ENCODE measurements at regions not wholly inside any gene's neighbourhood (a gene's known extent, or its start where the extent isn't known, plus 50 kb on each side); places are given as distances from the start of the nearest gene placed in this dataset.
"Not testable (repeated sequence)": the region's sequence is repeated elsewhere in the genome, so short reads cannot be mapped to it uniquely, and the experiment has no call there.

GRCh38 chr4:162793004-162793403, 373.7 kb downstream of the NAF1 start:
- no peak for DNase-seq
- in situ Hi-C loops (cut with HindIII; ENCODE audit: low pct_ligation_motif_present, low pct_unique_long_range_greater_than_20kb, low sequenced_read_pairs): no loop called here

GRCh38 chr4:162791226-162791625, 375.5 kb downstream of the NAF1 start:
- no peak for DNase-seq

GRCh38 chr4:162787120-162787519, 379.6 kb downstream of the NAF1 start:
- DNase-seq: no peak
- in situ Hi-C loops (cut with HindIII; ENCODE audit: low pct_ligation_motif_present, low pct_unique_long_range_greater_than_20kb, low sequenced_read_pairs): no loop called here

More at GRCh38 chr4:162791226-162791625, 375.5 kb downstream of the NAF1 start:
- in situ Hi-C loops (cut with HindIII; ENCODE audit: low pct_ligation_motif_present, low pct_unique_long_range_greater_than_20kb, low sequenced_read_pairs): no loop called here

DNA sequence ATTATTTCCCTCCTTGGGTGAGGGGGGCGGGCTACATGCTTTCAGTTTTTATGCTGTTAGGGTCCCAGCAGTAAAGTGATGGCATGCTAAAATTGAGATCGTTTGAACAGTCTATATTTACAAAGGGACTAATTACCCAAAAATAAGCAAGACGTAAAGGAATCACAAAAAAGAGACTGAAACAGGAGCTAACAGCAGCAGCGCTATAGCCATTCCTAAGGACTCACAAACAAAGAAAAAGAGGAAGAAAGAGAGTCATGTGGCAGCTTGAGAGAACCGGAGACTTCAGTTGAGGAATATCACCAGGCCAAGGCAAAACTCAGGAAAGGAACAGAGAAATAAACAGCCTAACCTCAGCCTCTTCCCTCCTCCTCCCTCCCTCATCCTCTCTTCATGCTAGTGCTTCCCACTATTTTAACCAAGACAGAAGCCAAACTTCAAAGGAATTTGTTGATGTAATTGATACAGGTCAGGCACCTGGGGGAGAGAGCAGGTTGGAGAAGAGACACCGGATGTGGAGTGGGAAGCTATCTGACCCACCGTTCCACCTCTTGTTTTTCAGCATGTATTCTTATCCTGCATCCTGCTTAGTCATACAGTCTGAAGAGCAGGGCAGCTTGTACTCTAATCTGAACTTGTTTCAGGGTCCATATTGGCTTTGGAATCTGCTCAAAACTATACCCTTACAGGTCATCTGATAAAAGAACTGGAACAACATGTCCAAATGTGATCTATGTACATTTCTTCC, 383.7 kb downstream of the NAF1 start:
- no peak for DNase-seq
- in situ Hi-C loops (cut with HindIII; ENCODE audit: low pct_ligation_motif_present, low pct_unique_long_range_greater_than_20kb, low sequenced_read_pairs): no loop called here

- in situ Hi-C loops (cut with HindIII; ENCODE audit: low pct_ligation_motif_present, low pct_unique_long_range_greater_than_20kb, low sequenced_read_pairs): no loop called here
- no peak for DNase-seq
Measured at GRCh38 chr4:162782096-162782777, 384.5 kb downstream of the NAF1 start.

DNA sequence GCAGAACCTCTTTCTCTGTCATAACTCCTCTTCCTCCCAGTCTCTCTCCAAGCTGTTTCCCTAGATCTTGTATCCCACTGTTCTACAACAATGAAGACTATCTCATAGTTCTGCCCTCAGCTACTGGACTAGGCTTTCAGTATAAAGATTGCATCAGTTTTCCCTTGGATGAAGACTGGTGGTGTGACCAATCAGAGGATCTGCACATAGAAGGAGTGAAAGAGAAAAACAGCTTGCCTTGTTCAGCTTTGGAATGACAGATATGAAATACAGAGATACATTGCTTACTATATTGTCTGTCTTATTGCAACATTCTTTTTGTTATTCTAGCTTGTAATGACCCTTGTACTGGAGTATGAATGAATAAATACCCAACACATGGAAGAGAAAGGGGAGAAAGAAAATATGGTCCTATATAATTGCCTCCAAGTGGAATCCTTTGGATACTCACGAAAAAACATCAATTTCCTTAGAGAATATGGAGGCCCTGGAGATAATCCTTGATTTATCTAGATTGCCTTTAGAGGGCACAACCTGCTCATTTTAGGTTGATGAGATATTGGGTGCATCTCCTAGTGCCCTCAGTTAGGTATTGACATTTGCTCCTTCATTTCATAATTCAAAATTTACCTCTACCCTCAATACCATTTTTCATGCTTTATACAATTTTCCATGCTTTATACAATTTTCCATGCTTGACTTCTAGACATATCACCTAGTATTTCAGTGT, 395.8 kb downstream of the NAF1 start:
- no peak for DNase-seq
- in situ Hi-C loops (cut with HindIII; ENCODE audit: low pct_ligation_motif_present, low pct_unique_long_range_greater_than_20kb, low sequenced_read_pairs): no loop called here

DNA sequence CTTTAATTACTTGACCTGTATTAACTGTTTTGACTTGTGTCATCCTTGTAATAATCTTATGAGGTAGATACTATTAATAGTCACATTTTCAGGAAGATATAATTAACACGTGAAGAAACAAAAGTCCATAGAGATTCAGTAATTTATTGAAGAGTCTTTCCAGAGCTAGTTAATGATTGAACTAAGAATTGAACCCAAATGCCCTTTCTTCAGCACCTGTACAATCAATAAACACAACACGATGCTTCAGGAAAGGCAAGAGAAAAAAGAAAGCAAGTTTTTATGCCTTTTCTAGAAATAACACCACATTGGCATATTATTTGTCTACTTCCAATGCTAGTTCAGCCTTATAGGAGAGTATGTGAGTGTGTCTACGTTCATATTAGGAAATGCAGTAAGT, 399.6 kb downstream of the NAF1 start:
- in situ Hi-C loops (cut with HindIII; ENCODE audit: low pct_ligation_motif_present, low pct_unique_long_range_greater_than_20kb, low sequenced_read_pairs): no loop called here
- no peak for DNase-seq

- in situ Hi-C loops (cut with HindIII; ENCODE audit: low pct_ligation_motif_present, low pct_unique_long_range_greater_than_20kb, low sequenced_read_pairs): no loop called here
- DNase-seq: no peak
Measured at GRCh38 chr4:162761965-162762364, 404.7 kb downstream of the NAF1 start.

DNA sequence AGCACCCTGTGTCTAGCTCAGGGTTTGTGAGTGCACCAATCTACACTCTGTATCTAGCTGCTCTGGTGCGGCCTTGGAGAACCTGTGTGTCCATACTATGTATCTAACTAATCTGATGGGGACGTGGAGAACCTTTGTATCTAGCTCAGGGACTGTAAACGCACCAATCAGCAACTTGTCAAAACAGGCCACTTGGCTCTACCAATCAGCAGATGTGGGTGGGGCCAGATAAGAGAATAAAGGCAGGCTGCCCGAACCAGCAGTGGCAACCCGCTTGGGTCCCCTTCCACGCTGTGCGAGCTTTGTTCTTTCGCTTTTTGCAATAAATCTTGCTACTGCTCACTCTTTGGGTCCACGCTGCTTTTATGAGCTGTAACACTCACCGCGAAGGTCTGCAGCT, 426.5 kb downstream of the NAF1 start:
- DNase-seq; in situ Hi-C loops (cut with HindIII; ENCODE audit: low pct_ligation_motif_present, low pct_unique_long_range_greater_than_20kb, low sequenced_read_pairs): not testable (repeated sequence)

DNA sequence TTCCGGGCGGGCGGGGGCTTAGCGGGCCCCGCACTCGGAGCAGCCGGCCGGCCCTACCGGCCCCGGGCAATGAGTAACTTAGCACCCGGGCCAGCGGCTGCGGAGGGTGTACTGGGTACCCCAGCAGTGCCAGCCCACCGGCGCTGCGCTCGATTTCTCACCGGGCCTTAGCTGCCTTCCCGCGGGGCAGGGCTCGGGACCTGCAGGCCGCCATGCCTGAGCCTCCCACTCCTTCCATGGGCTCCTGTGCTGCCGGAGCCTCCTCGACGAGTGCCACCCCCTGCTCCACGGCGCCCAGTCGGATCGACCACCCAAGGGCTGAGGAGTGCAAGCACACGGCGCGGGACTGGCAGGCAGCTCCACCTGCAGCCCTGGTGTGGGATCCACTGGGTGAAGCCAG, 427.1 kb downstream of the NAF1 start:
- in situ Hi-C loops (cut with HindIII; ENCODE audit: low pct_ligation_motif_present, low pct_unique_long_range_greater_than_20kb, low sequenced_read_pairs); DNase-seq: not testable (repeated sequence)

DNA sequence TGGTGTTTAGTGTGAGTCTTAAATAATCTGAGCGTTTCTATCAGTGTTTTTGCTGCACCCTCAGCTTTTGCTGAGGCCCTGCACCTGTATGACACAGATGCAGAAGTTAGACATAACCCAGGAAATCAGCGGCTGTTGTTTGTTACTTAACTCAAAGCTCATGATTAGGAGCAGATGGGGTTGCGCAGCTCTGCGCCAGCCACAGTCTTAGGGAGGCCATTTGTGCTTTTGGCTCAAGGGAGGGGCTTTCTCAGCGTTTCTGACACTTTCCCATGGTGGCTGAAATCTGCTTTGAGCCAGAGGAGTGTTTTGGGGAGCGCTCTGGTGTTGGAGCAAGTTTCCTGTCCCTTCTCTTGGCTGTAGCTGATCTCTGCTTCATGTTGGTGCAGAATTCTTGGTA, 433.8 kb downstream of the NAF1 start:
- DNase-seq: no peak
- in situ Hi-C loops (cut with HindIII; ENCODE audit: low pct_ligation_motif_present, low pct_unique_long_range_greater_than_20kb, low sequenced_read_pairs): no loop called here

GRCh38 chr4:162727766-162728165, 438.9 kb downstream of the NAF1 start:
- DNase-seq: no peak
- in situ Hi-C loops (cut with HindIII; ENCODE audit: low pct_ligation_motif_present, low pct_unique_long_range_greater_than_20kb, low sequenced_read_pairs): no loop called here

DNA sequence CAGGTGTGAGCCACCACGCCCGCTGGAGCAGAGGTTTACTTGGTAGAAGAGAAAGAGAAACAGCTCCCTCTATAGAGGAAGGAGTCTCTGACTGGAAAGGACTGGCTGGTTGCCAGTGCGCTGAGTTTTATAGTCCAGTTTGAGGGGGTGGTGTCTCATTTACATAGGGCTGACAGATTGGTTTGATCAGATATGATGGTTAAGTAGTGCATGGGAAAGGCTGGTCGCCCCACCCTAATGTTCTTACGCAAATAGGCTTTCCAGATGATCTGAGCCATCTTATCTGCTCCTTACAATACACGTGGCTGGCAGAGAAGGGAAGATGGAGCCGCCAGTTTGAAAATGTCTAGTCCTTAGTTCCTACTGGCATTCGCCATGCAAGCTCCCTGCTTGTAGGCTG, 439.5 kb downstream of the NAF1 start:
- in situ Hi-C loops (cut with HindIII; ENCODE audit: low pct_ligation_motif_present, low pct_unique_long_range_greater_than_20kb, low sequenced_read_pairs): no loop called here
- no peak for DNase-seq

DNA sequence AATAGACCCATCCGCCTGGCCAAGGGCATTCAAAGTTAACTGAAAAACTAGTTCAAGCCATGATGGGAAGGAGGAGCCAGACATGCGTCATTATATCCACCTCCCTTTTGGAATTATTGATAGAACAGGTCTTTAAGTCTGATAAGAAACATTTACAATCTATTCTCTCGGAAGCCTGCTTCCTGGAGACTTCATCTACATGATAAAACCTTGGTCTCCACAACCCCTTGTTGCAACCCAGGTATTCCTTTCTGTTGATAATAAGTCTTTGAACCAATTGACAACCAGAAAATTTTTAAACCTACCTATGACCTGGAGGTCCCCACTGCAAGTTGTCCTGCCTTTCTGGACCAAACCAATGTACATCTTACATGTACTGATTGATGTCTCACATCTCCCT, 451.3 kb downstream of the NAF1 start:
- in situ Hi-C loops (cut with HindIII; ENCODE audit: low pct_ligation_motif_present, low pct_unique_long_range_greater_than_20kb, low sequenced_read_pairs): no loop called here

GRCh38 chr4:162707962-162708361, 458.7 kb downstream of the NAF1 start:
- DNase-seq: no peak
- in situ Hi-C loops (cut with HindIII; ENCODE audit: low pct_ligation_motif_present, low pct_unique_long_range_greater_than_20kb, low sequenced_read_pairs): no loop called here

More for the DNA sequence above, 451.3 kb downstream of the NAF1 start:
- DNase-seq: no peak

DNA sequence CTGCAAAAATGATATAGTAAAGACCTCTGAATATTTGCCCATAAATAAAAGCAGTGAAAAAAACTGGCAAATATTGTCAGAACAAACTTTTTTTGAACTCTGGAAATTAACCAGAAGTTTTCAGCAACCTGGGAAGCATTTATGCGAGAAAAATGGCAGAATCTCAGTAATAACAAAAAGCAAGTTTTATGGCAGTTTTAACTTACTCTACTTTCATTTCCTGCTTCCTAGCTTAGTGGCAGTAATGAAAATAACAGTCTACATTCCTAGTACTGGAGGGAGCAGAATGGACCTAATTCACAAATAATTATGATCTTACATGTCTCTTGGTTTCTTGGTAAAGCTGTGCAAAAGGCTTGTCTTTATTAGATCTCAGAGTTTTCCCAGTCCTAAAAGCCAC, 460.1 kb downstream of the NAF1 start:
- DNase-seq: no peak
- in situ Hi-C loops (cut with HindIII; ENCODE audit: low pct_ligation_motif_present, low pct_unique_long_range_greater_than_20kb, low sequenced_read_pairs): no loop called here

- DNase-seq: no peak
- in situ Hi-C loops (cut with HindIII; ENCODE audit: low pct_ligation_motif_present, low pct_unique_long_range_greater_than_20kb, low sequenced_read_pairs): no loop called here
Measured at GRCh38 chr4:162706051-162706450, 460.6 kb downstream of the NAF1 start.

DNA sequence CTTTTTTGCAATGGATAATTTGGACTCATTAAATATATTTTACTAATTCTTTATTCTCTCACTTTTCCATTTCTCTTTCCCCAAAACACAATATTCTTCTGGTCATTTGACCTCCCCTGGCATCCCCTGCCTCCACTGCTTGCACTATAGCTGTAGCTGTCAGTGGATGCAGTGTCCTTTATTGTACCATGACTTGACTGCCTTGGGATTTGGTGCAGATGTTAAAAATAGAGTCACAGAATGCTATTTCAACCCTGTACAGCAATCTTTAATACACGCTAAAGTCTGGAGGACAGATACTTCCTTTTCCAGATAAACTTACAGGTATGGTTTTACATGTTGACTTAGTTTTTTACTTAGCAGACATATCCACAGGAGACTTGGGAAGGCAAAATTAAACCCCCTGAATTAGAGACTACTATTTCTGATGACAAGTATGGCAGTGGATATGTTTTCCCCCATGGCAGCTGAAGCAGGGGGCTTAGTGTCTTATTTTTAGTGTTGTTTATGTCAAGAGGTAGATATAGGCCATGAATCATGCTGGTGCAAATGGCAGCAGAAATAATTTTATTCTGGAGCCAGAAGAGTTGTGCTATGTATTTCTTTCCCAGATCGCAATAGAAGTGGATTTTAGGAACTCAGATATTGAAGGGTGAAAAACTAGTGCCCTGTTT, 461.4 kb downstream of the NAF1 start:
- DNase-seq: no peak
- in situ Hi-C loops (cut with HindIII; ENCODE audit: low pct_ligation_motif_present, low pct_unique_long_range_greater_than_20kb, low sequenced_read_pairs): no loop called here

DNA sequence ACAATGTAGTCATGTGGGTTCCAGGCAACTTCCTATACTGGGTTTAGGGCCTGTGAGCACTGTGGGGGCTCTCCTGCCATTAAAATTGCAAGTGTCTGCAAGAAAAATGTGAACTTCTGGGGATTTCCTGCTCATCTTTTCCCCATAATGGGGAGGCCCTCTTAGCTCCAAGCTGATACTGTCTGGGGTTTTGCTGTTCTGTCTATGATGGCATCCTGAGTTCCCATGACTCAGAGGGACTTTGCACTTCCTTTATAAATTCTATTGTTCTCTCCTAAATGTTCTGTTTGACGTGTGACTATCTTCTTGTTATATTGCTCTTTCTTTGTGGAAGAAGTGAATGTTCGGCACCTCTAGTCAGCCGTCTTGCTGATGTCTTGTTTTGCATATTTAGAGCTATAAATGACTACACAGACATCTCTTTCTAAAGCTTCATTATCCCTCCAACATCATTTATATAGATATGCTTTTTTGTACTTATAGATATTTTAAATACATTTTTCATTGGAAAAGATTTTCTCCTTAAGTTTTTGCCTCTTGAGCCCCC, 465.8 kb downstream of the NAF1 start:
- in situ Hi-C loops (cut with HindIII; ENCODE audit: low pct_ligation_motif_present, low pct_unique_long_range_greater_than_20kb, low sequenced_read_pairs): no loop called here
- no peak for DNase-seq

Measured in ACHN (cell line).